Activated CD8-positive, alpha-beta memory T cell treated with anti-CD3 and anti-CD28 coated beads, Interleukin-2, amount 10 ng/mL, durations not matched to agents 7 days and 5 days (primary cell): ENCODE measurements at regions not wholly inside any gene's neighbourhood (a gene's known extent, or its start where the extent isn't known, plus 50 kb on each side); places are given as distances from the start of the nearest gene placed in this dataset.
"Not testable (repeated sequence)": the region's sequence is repeated elsewhere in the genome, so short reads cannot be mapped to it uniquely, and the experiment has no call there.

Source experiments
- ATAC-seq: fragments of 150-1000 bp; cut with Tn5 transposase; one replicate; pipeline ENCODE4 v1.10.0; 2021; ENCODE audit warnings: moderate library complexity
- CTCF ChIA-PET: fragments of 350-600 bp; sonication (Branson Sonifier 250); formaldehyde crosslinking; loops from one replicate; lab custom pipeline; 2021; ENCODE audit warnings: antibody characterized with exemption; lab: Charles Lee
- DNase-seq: peaks from one replicate; pipeline ENCODE4 v3.0.0-alpha.2; 2020
- H3K27ac Mint-ChIP-seq: one replicate; pipeline ENCODE4 v1.8.0; 2021; ENCODE audit warnings: mild to moderate bottlenecking, mixed read lengths
- H3K27me3 Mint-ChIP-seq: one replicate; pipeline ENCODE4 v1.8.0; 2021; ENCODE audit warnings: mixed read lengths
- H3K36me3 Mint-ChIP-seq: one replicate; pipeline ENCODE4 v1.8.0; 2021; ENCODE audit warnings: mild to moderate bottlenecking, mixed read lengths
- H3K4me1 Mint-ChIP-seq: one replicate; pipeline ENCODE4 v1.8.0; 2021; ENCODE audit warnings: mixed read lengths
- H3K4me3 Mint-ChIP-seq: one replicate; pipeline ENCODE4 v1.8.0; 2021; ENCODE audit warnings: mild to moderate bottlenecking, moderate library complexity, mixed read lengths
- H3K9me3 Mint-ChIP-seq: one replicate; pipeline ENCODE4 v1.8.0; 2022; ENCODE audit warnings: low read depth, mixed read lengths

GRCh38 chr4:63296773-63297172 lies 1112.5 kb downstream of the TECRL start:
- no peak overlapping the region for H3K4me3 Mint-ChIP-seq

GRCh38 chr4:63275491-63275890 lies 1133.8 kb downstream of the TECRL start:
- H3K36me3 Mint-ChIP-seq, result no peaks in the 10 kb centered on the region
- no peaks in the 10 kb centered on the region for H3K4me1 Mint-ChIP-seq
- peaks cover 7% of the 10 kb centered on the region for H3K9me3 Mint-ChIP-seq
- H3K27ac Mint-ChIP-seq, result no peak overlapping the region
- DNase-seq, result no peak
- CTCF ChIA-PET, result no interaction called here
- no peak for ATAC-seq
- H3K4me3 Mint-ChIP-seq, result no peak overlapping the region
- H3K27me3 Mint-ChIP-seq, result no peaks in the 10 kb centered on the region

More at GRCh38 chr4:63296773-63297172, 1112.5 kb downstream of the TECRL start:
- H3K27me3 Mint-ChIP-seq, result no peaks in the 10 kb centered on the region
- peaks cover 7% of the 10 kb centered on the region for H3K9me3 Mint-ChIP-seq
- H3K36me3 Mint-ChIP-seq, result no peaks in the 10 kb centered on the region
- H3K4me1 Mint-ChIP-seq, result no peaks in the 10 kb centered on the region
- no peak for DNase-seq
- H3K27ac Mint-ChIP-seq, result no peak overlapping the region
- no peak for ATAC-seq
- CTCF ChIA-PET, result no interaction called here

- DNase-seq, result no peak
- Mint-ChIP-seq H3K4me1 (no peaks in the 10 kb centered on the region), H3K9me3 (peaks cover 5% of the 10 kb centered on the region), H3K27ac (no peak overlapping the region), H3K4me3 (no peak overlapping the region), H3K36me3 (no peaks in the 10 kb centered on the region), H3K27me3 (no peaks in the 10 kb centered on the region)
- CTCF ChIA-PET, result no interaction called here
- ATAC-seq, result no peak
Measured at GRCh38 chr4:63269156-63269555, 1140.1 kb downstream of the TECRL start.

- CTCF ChIA-PET, result no interaction called here
- H3K4me3 Mint-ChIP-seq, result no peak overlapping the region
- H3K9me3 Mint-ChIP-seq, result no peaks in the 10 kb centered on the region
- no peaks in the 10 kb centered on the region for H3K27me3 Mint-ChIP-seq
- no peak for DNase-seq
- ATAC-seq, result no peak
- H3K27ac Mint-ChIP-seq, result no peak overlapping the region
- H3K36me3 Mint-ChIP-seq, result no peaks in the 10 kb centered on the region
- no peaks in the 10 kb centered on the region for H3K4me1 Mint-ChIP-seq
Measured at GRCh38 chr4:63233671-63234070, 1175.6 kb downstream of the TECRL start.

- H3K9me3 Mint-ChIP-seq, result peaks cover 4% of the 10 kb centered on the region
- H3K4me3 Mint-ChIP-seq, result no peak overlapping the region
- CTCF ChIA-PET, result no interaction called here
- no peak for DNase-seq
- no peaks in the 10 kb centered on the region for H3K4me1 Mint-ChIP-seq
- H3K27ac Mint-ChIP-seq, result no peak overlapping the region
- no peak for ATAC-seq
- no peaks in the 10 kb centered on the region for H3K36me3 Mint-ChIP-seq
- no peaks in the 10 kb centered on the region for H3K27me3 Mint-ChIP-seq
Measured at GRCh38 chr4:63232058-63232457, 1177.2 kb downstream of the TECRL start.

GRCh38 chr4:63226229-63226628 lies 1183.0 kb downstream of the TECRL start:
- Mint-ChIP-seq H3K36me3 (no peaks in the 10 kb centered on the region), H3K27me3 (no peaks in the 10 kb centered on the region), H3K27ac (no peak overlapping the region), H3K4me1 (no peaks in the 10 kb centered on the region), H3K9me3 (peaks cover 5% of the 10 kb centered on the region), H3K4me3 (no peak overlapping the region)
- CTCF ChIA-PET, result no interaction called here
- ATAC-seq, result no peak
- no peak for DNase-seq

- H3K4me1 Mint-ChIP-seq, result no peaks in the 10 kb centered on the region
- ATAC-seq (no peak), DNase-seq (no peak)
- no peak overlapping the region for H3K4me3 Mint-ChIP-seq
- no peak overlapping the region for H3K27ac Mint-ChIP-seq
- H3K27me3 Mint-ChIP-seq, result no peaks in the 10 kb centered on the region
- CTCF ChIA-PET, result no interaction called here
- no peaks in the 10 kb centered on the region for H3K36me3 Mint-ChIP-seq
- H3K9me3 Mint-ChIP-seq, result peaks cover 14% of the 10 kb centered on the region
Measured at GRCh38 chr4:63222466-63222865, 1186.8 kb downstream of the TECRL start.

GRCh38 chr4:63221477-63221876 lies 1187.8 kb downstream of the TECRL start:
- DNase-seq (no peak), ATAC-seq (no peak)
- H3K27me3 Mint-ChIP-seq, result no peaks in the 10 kb centered on the region
- H3K4me1 Mint-ChIP-seq, result no peaks in the 10 kb centered on the region
- no peaks in the 10 kb centered on the region for H3K36me3 Mint-ChIP-seq
- CTCF ChIA-PET, result no interaction called here
- H3K4me3 Mint-ChIP-seq, result no peak overlapping the region
- H3K9me3 Mint-ChIP-seq, result peaks cover 9% of the 10 kb centered on the region
- no peak overlapping the region for H3K27ac Mint-ChIP-seq

- Mint-ChIP-seq H3K9me3 (peaks cover 11% of the 10 kb centered on the region), H3K27ac (no peak overlapping the region), H3K4me3 (no peak overlapping the region), H3K36me3 (no peaks in the 10 kb centered on the region), H3K27me3 (no peaks in the 10 kb centered on the region), H3K4me1 (no peaks in the 10 kb centered on the region)
- CTCF ChIA-PET, result no interaction called here
- ATAC-seq (no peak), DNase-seq (no peak)
Measured at GRCh38 chr4:63218856-63219255, 1190.4 kb downstream of the TECRL start.

GRCh38 chr4:63214076-63214475 lies 1195.2 kb downstream of the TECRL start:
- CTCF ChIA-PET, result no interaction called here
- Mint-ChIP-seq H3K27ac (no peak overlapping the region), H3K36me3 (no peaks in the 10 kb centered on the region), H3K9me3 (peaks cover 6% of the 10 kb centered on the region), H3K27me3 (no peaks in the 10 kb centered on the region), H3K4me1 (no peaks in the 10 kb centered on the region), H3K4me3 (no peak overlapping the region)
- ATAC-seq (no peak), DNase-seq (no peak)

GRCh38 chr4:63211776-63212479 lies 1197.3 kb downstream of the TECRL start:
- CTCF ChIA-PET, result no interaction called here
- no peaks in the 10 kb centered on the region for H3K36me3 Mint-ChIP-seq
- no peaks in the 10 kb centered on the region for H3K4me1 Mint-ChIP-seq
- H3K9me3 Mint-ChIP-seq, result peaks cover 6% of the 10 kb centered on the region
- no peak overlapping the region for H3K27ac Mint-ChIP-seq
- no peak overlapping the region for H3K4me3 Mint-ChIP-seq
- DNase-seq, result no peak
- no peaks in the 10 kb centered on the region for H3K27me3 Mint-ChIP-seq
- no peak for ATAC-seq

- CTCF ChIA-PET, result no interaction called here
- H3K36me3 Mint-ChIP-seq, result no peaks in the 10 kb centered on the region
- ATAC-seq, result no peak
- no peak overlapping the region for H3K27ac Mint-ChIP-seq
- DNase-seq, result no peak
- no peaks in the 10 kb centered on the region for H3K4me1 Mint-ChIP-seq
- H3K9me3 Mint-ChIP-seq, result peaks cover 6% of the 10 kb centered on the region
- no peaks in the 10 kb centered on the region for H3K27me3 Mint-ChIP-seq
- no peak overlapping the region for H3K4me3 Mint-ChIP-seq
Measured at GRCh38 chr4:63211375-63211774, 1197.9 kb downstream of the TECRL start.

GRCh38 chr4:63193029-63193428 lies 1216.2 kb downstream of the TECRL start:
- CTCF ChIA-PET, H3K27me3 Mint-ChIP-seq, H3K4me1 Mint-ChIP-seq, H3K36me3 Mint-ChIP-seq, DNase-seq, H3K9me3 Mint-ChIP-seq, H3K27ac Mint-ChIP-seq, H3K4me3 Mint-ChIP-seq, ATAC-seq: not testable (repeated sequence)

GRCh38 chr4:63171341-63171740 lies 1237.9 kb downstream of the TECRL start:
- DNase-seq (no peak), ATAC-seq (no peak)
- Mint-ChIP-seq H3K27ac (no peak overlapping the region), H3K9me3 (peaks cover 8% of the 10 kb centered on the region), H3K4me3 (no peak overlapping the region), H3K27me3 (no peaks in the 10 kb centered on the region), H3K36me3 (no peaks in the 10 kb centered on the region), H3K4me1 (no peaks in the 10 kb centered on the region)
- CTCF ChIA-PET, result no interaction called here

GRCh38 chr4:63170923-63171322 lies 1238.3 kb downstream of the TECRL start:
- Mint-ChIP-seq H3K36me3 (no peaks in the 10 kb centered on the region), H3K4me1 (no peaks in the 10 kb centered on the region), H3K4me3 (no peak overlapping the region), H3K9me3 (peaks cover 8% of the 10 kb centered on the region), H3K27ac (no peak overlapping the region), H3K27me3 (no peaks in the 10 kb centered on the region)
- DNase-seq, result no peak
- ATAC-seq, result no peak
- CTCF ChIA-PET, result no interaction called here
